Fibroblast of mammary gland (primary cell): ENCODE measurements at regions not wholly inside any gene's neighbourhood (a gene's known extent, or its start where the extent isn't known, plus 50 kb on each side); places are given as distances from the start of the nearest gene placed in this dataset.
A peak's percentile ranks its signal among the peaks of the same experiment; 100 is the strongest.

Source experiments
- DNase-seq: peaks from one replicate; pipeline ENCODE4 v3.0.0-alpha.2; 2010; ENCODE audit warnings: low read depth
- H3K4me3 ChIP-seq: 2 replicates; pipeline ENCODE4 v1.5.1; 2011; ENCODE audit warnings: low read depth, mild to moderate bottlenecking, low read length, moderate library complexity; ENCODE audit not compliant: control insufficient read depth
- TF ChIP-seq, protein P1 (sequence below): conservative IDR thresholded peaks from 2 replicates; pipeline ENCODE4 v1.5.1; 2011; ENCODE audit warnings: low read depth, low read length, inconsistent platforms; ENCODE audit not compliant: control insufficient read depth, insufficient read depth

DNA sequence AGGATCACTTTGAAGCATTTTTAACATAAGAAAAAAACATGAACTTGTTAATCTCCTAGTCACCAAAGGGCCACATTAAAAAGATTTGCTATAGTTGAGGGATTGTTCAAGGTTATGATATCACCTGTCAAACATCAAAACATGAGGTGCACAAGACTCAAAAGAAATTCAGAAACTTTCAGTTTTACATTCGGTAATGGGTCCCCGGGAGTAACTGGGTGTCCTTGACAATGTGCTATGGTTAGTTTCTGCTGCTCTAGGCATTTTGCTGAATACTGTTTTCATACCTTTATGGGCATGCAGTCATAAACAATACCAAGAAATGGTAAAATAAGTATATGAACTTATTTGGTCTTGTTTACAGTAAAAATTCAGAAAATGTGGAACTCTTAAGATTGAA lies 92.8 kb upstream of the EDIL3 start:
- DNase-seq: no peak
- no peak overlapping the region for H3K4me3 ChIP-seq
- TF ChIP-seq, protein P1, sequence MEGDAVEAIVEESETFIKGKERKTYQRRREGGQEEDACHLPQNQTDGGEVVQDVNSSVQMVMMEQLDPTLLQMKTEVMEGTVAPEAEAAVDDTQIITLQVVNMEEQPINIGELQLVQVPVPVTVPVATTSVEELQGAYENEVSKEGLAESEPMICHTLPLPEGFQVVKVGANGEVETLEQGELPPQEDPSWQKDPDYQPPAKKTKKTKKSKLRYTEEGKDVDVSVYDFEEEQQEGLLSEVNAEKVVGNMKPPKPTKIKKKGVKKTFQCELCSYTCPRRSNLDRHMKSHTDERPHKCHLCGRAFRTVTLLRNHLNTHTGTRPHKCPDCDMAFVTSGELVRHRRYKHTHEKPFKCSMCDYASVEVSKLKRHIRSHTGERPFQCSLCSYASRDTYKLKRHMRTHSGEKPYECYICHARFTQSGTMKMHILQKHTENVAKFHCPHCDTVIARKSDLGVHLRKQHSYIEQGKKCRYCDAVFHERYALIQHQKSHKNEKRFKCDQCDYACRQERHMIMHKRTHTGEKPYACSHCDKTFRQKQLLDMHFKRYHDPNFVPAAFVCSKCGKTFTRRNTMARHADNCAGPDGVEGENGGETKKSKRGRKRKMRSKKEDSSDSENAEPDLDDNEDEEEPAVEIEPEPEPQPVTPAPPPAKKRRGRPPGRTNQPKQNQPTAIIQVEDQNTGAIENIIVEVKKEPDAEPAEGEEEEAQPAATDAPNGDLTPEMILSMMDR: no peak

DNA sequence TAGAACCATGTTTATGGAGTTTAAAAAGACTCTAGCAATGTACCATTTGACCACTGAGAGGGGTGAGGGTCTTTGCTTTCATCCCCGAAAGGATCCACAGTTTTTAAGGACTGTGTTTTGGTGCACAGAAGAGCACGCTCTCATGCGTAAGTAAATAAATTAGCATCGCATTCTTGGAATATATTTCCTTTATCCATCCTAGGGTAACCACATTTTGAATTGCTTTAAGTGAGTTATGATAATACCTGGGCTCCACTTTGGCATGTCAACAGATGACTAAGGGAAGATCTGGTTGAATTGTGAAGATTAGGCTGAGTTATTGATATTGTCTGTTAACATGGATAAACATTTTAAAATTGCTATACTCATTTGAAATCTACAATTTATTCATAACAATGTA lies 89.4 kb upstream of the EDIL3 start:
- TF ChIP-seq, protein P1: no peak
- no peak for DNase-seq
- no peak overlapping the region for H3K4me3 ChIP-seq

DNA sequence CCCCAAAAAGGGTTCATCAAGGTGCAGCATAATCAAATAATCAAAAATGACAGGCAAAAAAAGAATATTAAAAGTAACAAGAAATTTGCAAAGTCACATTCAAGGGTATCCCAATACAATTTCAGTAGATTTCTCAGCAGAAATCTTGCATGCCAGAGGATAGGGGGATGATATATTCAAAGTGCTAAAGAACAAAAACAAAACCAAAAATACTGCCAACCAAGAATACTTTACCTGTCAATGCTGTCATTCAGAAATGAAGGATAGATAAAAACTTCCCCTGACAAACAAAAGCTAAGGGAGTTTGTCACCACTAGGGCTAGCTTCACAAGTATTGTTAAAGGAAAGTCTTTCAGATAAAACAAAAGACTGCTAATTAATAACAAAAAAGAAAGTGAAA lies 68.7 kb upstream of the EDIL3 start:
- no peak for DNase-seq
- no peak overlapping the region for H3K4me3 ChIP-seq
- TF ChIP-seq, protein P1: no peak

DNA sequence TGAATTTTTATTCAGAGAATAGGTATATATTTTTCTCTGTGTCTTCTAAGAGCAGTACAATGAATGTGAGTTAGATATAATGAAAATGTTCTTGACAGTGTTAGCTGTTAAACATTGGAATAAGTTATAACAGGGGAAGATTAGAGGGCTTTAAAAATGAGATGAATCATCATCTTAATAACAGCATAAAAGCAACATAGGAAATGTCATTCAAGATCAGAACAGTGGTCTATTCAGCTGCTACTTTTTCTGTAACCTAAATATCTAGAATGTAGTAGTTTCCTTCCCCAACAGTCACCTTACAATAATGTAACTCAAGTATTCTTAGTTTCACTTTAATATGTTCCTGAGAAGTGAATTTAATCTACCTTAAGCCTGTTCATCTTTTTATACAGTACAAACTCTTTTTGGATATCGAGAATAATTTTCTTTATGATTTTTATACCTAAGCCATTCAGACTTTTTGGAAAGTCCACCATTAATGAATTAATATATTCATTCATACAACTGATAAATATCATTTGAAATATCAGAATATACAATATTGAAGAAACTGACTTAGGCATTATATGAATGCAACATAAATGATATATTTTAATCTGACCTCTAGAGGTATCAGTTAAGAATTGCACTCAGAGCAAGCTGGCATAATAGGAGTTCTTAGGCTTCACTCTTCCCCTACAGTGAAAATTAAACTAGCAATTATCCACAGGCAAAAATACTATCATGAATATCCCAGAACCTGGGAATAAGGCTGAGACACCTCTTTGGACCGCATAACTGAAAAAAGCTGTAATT lies 66.1 kb upstream of the EDIL3 start:
- TF ChIP-seq, protein P1: peak; percentile 39
- DNase-seq: peak; percentile 22
- H3K4me3 ChIP-seq: no peak overlapping the region

DNA sequence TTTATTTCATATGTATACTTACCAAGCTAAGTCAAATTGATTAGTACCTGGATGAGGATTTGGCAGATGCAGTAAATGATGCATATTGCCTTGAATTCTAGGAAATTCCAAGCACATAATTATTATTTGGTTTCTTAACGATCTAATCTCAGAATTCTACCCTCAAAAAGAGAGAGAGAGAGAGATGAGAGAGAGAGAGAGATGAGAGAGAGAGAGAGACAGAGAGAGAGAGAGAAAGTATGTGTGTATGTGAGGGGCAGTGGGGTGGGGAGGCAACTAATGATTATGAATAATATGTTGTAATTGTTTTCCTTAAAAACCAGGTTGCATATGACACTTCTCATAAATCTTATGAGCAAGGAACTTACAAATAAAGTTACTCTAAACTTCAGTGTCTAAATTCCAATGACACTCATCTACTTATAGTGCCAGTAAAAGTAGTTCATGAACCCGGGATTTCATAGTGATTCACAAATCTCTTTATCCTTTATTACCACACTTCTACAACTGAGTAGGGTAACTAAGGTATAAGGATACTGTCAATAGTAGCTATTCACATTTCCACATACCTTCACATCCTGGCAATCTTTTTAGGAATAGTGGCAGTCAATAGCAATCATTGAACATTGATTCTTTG lies 60.5 kb upstream of the EDIL3 start:
- TF ChIP-seq, protein P1: no peak
- no peak for DNase-seq
- H3K4me3 ChIP-seq: no peak overlapping the region

DNA sequence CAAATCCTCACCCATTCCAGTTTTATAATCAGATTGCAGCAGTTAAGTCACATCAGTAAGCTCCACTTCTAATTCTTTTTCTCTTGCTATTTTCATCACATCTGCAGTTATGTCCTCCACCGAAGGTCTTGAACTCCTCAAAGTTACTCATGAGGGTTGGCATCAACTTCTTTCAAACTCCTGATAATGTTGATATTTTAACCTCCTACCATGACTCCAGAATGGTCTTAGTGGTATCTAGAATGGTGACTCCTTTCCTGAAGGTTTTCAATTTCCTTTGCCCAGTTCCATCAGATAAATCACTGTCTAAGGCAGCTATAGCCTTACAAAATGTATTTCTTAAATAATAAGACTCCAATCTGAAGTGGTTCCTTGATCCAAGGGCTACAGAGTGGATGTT lies 53.8 kb upstream of the EDIL3 start:
- peak; percentile 7 for DNase-seq
- TF ChIP-seq, protein P1: no peak
- no peak overlapping the region for H3K4me3 ChIP-seq
